ENCODE measurements at regions not wholly inside any gene's neighbourhood (a gene's known extent, or its start where the extent isn't known, plus 50 kb on each side); places are given as distances from the start of the nearest gene placed in this dataset.
A peak's percentile ranks its signal among the peaks of the same experiment; 100 is the strongest.

GRCh38 chr15:70266412-70267121 is 168.8 kb upstream of the TLE3 start:
- DNase-seq (ENCODE audit: low spot score), result peak; percentile 75
- ATAC-seq (ENCODE audit: low FRiP score), result peak; percentile 83
- TF ChIP-seq, protein P1, sequence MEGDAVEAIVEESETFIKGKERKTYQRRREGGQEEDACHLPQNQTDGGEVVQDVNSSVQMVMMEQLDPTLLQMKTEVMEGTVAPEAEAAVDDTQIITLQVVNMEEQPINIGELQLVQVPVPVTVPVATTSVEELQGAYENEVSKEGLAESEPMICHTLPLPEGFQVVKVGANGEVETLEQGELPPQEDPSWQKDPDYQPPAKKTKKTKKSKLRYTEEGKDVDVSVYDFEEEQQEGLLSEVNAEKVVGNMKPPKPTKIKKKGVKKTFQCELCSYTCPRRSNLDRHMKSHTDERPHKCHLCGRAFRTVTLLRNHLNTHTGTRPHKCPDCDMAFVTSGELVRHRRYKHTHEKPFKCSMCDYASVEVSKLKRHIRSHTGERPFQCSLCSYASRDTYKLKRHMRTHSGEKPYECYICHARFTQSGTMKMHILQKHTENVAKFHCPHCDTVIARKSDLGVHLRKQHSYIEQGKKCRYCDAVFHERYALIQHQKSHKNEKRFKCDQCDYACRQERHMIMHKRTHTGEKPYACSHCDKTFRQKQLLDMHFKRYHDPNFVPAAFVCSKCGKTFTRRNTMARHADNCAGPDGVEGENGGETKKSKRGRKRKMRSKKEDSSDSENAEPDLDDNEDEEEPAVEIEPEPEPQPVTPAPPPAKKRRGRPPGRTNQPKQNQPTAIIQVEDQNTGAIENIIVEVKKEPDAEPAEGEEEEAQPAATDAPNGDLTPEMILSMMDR (IDR thresholded peaks at IDR 0.05), result no peak

DNA sequence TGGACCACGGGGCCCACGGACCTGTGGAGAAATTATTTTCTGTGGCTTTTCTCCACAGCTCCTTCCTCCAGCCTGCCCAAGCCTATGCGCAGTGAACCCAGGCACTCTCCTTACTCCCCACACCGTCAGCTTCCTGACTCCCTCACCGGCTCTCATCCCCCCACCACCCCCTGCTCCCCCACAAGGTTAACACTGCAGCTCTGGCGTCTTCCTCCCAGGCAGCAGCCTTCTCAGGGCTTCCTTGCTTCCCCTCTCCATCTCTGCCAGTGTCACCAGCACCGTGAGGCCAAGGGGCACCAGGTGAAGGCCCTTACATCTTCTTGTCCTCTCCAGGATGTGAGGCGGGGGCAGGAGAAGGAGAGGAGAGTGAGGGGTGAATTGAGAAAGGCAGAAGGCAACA is 168.3 kb upstream of the TLE3 start:
- no peak for DNase-seq (ENCODE audit: low spot score)
- ATAC-seq (ENCODE audit: low FRiP score), result no peak

GRCh38 chr15:70265466-70265978 is 167.8 kb upstream of the TLE3 start:
- no peak for DNase-seq (ENCODE audit: low spot score)
- no peak for ATAC-seq (ENCODE audit: low FRiP score)
- TF ChIP-seq, protein P1 (IDR thresholded peaks at IDR 0.05), result no peak

More for the DNA sequence above, 168.3 kb upstream of the TLE3 start:
- TF ChIP-seq, protein P1 (IDR thresholded peaks at IDR 0.05), result no peak

- TF ChIP-seq, protein P1 (IDR thresholded peaks at IDR 0.05), result no peak
- no peak for DNase-seq (ENCODE audit: low spot score)
- ATAC-seq (ENCODE audit: low FRiP score), result no peak
Observed at GRCh38 chr15:70264738-70265465, 167.2 kb upstream of the TLE3 start.

DNA sequence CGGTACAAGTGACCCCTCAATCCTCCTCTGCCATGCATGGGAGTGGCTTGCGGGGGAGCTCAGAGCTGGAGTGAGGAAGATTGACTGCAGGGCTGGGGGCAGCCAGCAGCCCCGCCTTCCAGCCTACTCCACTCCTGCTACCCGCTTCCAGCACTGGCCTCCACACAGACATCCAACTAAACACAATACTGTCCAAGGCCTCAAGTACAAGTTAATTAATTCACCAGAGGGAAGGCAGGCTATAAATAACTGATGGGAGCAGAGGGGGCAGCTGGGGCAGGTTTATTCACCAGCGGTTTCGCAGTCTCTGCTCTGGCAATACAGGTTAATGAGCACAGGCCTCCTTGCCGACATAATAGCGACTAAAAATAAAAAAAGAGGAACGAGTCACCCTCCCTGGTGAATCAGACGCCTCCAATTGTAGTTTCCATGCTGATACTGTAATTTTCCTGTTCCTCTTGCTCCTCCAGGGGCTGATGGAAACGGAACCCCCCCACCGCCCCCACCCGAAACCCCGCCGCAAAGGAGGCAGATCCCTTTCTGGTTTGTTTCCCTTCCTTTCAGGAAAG is 166.4 kb upstream of the TLE3 start:
- TF ChIP-seq, protein P1 (IDR thresholded peaks at IDR 0.05), result no peak
- DNase-seq (ENCODE audit: low spot score), result no peak
- ATAC-seq (ENCODE audit: low FRiP score), result no peak

DNA sequence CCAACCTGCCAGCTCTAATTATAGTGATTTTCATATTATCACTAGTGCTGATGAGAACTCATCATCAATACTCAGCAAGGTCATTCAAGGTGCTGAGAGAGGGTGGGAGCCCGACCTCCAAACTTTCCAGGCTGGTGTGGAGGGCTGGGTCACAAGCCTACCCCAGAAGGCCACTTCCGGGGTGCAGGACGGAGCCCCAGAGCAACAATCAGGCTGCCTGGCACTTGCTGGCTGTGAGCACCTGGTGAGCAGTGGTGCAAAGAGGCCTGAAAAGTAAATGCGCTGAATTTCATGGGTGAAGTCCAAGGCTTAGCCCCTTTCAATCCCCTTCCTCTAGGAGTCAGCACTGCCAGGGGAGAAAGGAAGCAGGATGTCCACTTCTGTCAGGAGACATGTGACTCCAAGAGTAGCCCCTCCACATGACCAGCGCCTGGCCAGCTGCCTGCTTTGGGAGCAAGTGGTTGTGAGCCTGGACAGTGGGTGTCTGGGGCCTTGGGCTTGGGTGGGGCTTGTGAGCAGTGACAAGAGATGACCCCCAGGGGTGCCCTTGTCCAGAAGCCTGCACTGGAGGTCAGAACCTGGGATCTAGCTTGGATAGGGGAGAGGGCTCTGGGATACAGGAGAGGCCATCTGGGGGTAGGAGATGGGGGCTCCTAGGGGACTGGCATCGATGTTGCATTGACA is 165.0 kb upstream of the TLE3 start:
- TF ChIP-seq, protein P1 (IDR thresholded peaks at IDR 0.05), result no peak
- DNase-seq (ENCODE audit: low spot score) (no peak), ATAC-seq (ENCODE audit: low FRiP score) (no peak)
